GM10266 (cell line): ENCODE measurements at regions not wholly inside any gene's neighbourhood (a gene's known extent, or its start where the extent isn't known, plus 50 kb on each side); places are given as distances from the start of the nearest gene placed in this dataset.

Experiments
- DNase-seq: peaks from one replicate; pipeline ENCODE4 v3.0.0; 2012; ENCODE audit errors: extremely low spot score
- CTCF ChIP-seq: IDR thresholded peaks from 2 replicates; pipeline ENCODE4 v1.5.1; 2012; ENCODE audit warnings: mild to moderate bottlenecking, low read depth; ENCODE audit not compliant: control insufficient read depth, insufficient read depth; ENCODE audit errors: missing control alignments

GRCh38 chr9:18188971-18189370, 285.0 kb upstream of the ADAMTSL1 start:
- no peak for DNase-seq
- TF ChIP-seq CTCF = no peak

GRCh38 chr9:18189871-18190670, 283.9 kb upstream of the ADAMTSL1 start:
- no peak for DNase-seq
- TF ChIP-seq CTCF = no peak

GRCh38 chr9:18190671-18191374, 283.1 kb upstream of the ADAMTSL1 start:
- no peak for DNase-seq
- no peak for TF ChIP-seq CTCF

- no peak for TF ChIP-seq CTCF
- DNase-seq = no peak
Measured at GRCh38 chr9:18194316-18194715, 279.6 kb upstream of the ADAMTSL1 start.

- DNase-seq = no peak
- no peak for TF ChIP-seq CTCF
Measured at GRCh38 chr9:18195223-18195622, 278.7 kb upstream of the ADAMTSL1 start.

GRCh38 chr9:18202924-18203323, 271.0 kb upstream of the ADAMTSL1 start:
- no peak for TF ChIP-seq CTCF
- DNase-seq = no peak

- no peak for DNase-seq
Measured at GRCh38 chr9:18207735-18208134, 266.2 kb upstream of the ADAMTSL1 start.

More at GRCh38 chr9:18207735-18208134, 266.2 kb upstream of the ADAMTSL1 start:
- TF ChIP-seq CTCF = no peak
